H1 (cell line): ENCODE measurements at regions not wholly inside any gene's neighbourhood (a gene's known extent, or its start where the extent isn't known, plus 50 kb on each side); places are given as distances from the start of the nearest gene placed in this dataset.

ENCODE experiments used
- CTCF ChIA-PET: fragments of 300-600 bp; sonication (Branson Sonifier 250); formaldehyde crosslinking; loops from one replicate; lab custom pipeline; 2021; ENCODE audit not compliant: partially characterized antibody; lab: Charles Lee
- POLR2A ChIA-PET: fragments of 300-600 bp; sonication (Branson Sonifier 250); formaldehyde crosslinking; loops from one replicate; lab custom pipeline; 2021; ENCODE audit warnings: inconsistent platforms; ENCODE audit not compliant: partially characterized antibody; lab: Charles Lee
- DNase-seq, 2 experiments: peaks; one replicate each; pipeline versions ENCODE4 v3.0.0 to v3.0.0-alpha.2; 2010 to 2022; ENCODE audit warnings: low spot score in 2 of 2, low read depth in 1 of 2, mixed read lengths in 1 of 2
- FAIRE-seq: peaks from 2 replicates; lab custom pipeline; 2011; peaks lifted over from hg19 to GRCh38; lab: Jason Lieb, UNC
- H2AFZ ChIP-seq: 2 replicates; pipeline ENCODE4 v1.8.1; 2012; ENCODE audit warnings: low read length, inconsistent platforms
- H2AK5ac ChIP-seq: 2 replicates; pipeline ENCODE4 v1.6.1; 2013; ENCODE audit warnings: low read depth, low read length
- H2BK120ac ChIP-seq: replicated peaks from 2 replicates; pipeline ENCODE3; 2013; ENCODE audit warnings: low read depth, low read length, inconsistent platforms
- H2BK12ac ChIP-seq: 2 replicates; pipeline ENCODE4 v1.6.1; 2013; ENCODE audit warnings: low read depth, low read length
- H2BK15ac ChIP-seq: 2 replicates; pipeline ENCODE4 v1.6.1; 2013; ENCODE audit warnings: low read length
- H2BK20ac ChIP-seq: 2 replicates; pipeline ENCODE4 v1.6.1; 2013; ENCODE audit warnings: low read length
- H2BK5ac ChIP-seq: 2 replicates; pipeline ENCODE4 v1.6.1; 2013; ENCODE audit warnings: low read depth, low read length
- H3K14ac ChIP-seq: 2 replicates; pipeline ENCODE4 v1.6.1; 2013; ENCODE audit warnings: inconsistent platforms; ENCODE audit not compliant: insufficient read length
- H3K18ac ChIP-seq: 2 replicates; pipeline ENCODE4 v1.6.1; 2013; ENCODE audit warnings: low read length; ENCODE audit errors: extremely low read depth
- H3K23ac ChIP-seq: 2 replicates; pipeline ENCODE4 v1.6.1; 2013; ENCODE audit warnings: inconsistent platforms; ENCODE audit not compliant: insufficient read length
- H3K23me2 ChIP-seq: 2 replicates; pipeline ENCODE4 v1.6.1; 2013; ENCODE audit warnings: low read depth, low read length
- H3K27ac ChIP-seq: 2 replicates; pipeline ENCODE4 v1.6.1; 2011; ENCODE audit warnings: low read depth, low read length, inconsistent platforms
- H3K27me3 ChIP-seq, 4 experiments: replicated peaks in 1 of 4; 1 replicate in 1 of 4; 2 replicates in 3 of 4; pipeline versions ENCODE4 v1.6.1 to v1.8.1; 2011 to 2013; ENCODE audit warnings: low read length in 3 of 4, mild to moderate bottlenecking in 3 of 4, inconsistent platforms in 2 of 4, mixed read lengths in 2 of 4, moderate library complexity in 1 of 4; ENCODE audit not compliant: control insufficient read depth in 3 of 4, insufficient read depth in 3 of 4; ENCODE audit errors: extremely low read depth in 1 of 4
- H3K36me3 ChIP-seq, 4 experiments: 2 replicates each; pipeline versions ENCODE4 v1.6.1 to v1.8.1; 2011 to 2013; ENCODE audit warnings: mild to moderate bottlenecking in 4 of 4, low read length in 3 of 4, moderate library complexity in 2 of 4, control low read depth in 1 of 4, inconsistent platforms in 1 of 4; ENCODE audit not compliant: insufficient read depth in 4 of 4, control insufficient read depth in 2 of 4
- H3K4ac ChIP-seq: replicated peaks from 2 replicates; pipeline ENCODE3; 2013; ENCODE audit warnings: low read length, low read depth, mixed read lengths, inconsistent platforms; ENCODE audit not compliant: insufficient read length
- H3K4me1 ChIP-seq, 4 experiments: replicated peaks in 1 of 4; 1 replicate in 1 of 4; 2 replicates in 3 of 4; pipeline versions ENCODE4 v1.6.1 to v1.8.1; 2011 to 2013; ENCODE audit warnings: low read length in 3 of 4, inconsistent platforms in 2 of 4, mixed read lengths in 1 of 4; ENCODE audit not compliant: insufficient read depth in 4 of 4, control insufficient read depth in 3 of 4
- H3K4me2 ChIP-seq, 2 experiments: 2 replicates each; pipeline versions ENCODE4 v1.6.1 to v1.8.1; 2011 to 2013; ENCODE audit warnings: low read depth in 2 of 2, low read length in 2 of 2, control low read depth in 1 of 2, inconsistent platforms in 1 of 2, mild to moderate bottlenecking in 1 of 2; ENCODE audit not compliant: insufficient read depth in 1 of 2
- H3K4me3 ChIP-seq, 4 experiments: fragments of 200-600, 300-600 bp in 1 of 4; sonication (generic), shearing (Covaris generic), sonication (Bioruptor Twin) in 1 of 4; 2 replicates each; pipeline versions ENCODE4 v1.5.1 to v1.8.1; 2011 to 2016; ENCODE audit warnings: low read length in 4 of 4, low read depth in 3 of 4, control low read depth in 2 of 4, inconsistent platforms in 2 of 4, mild to moderate bottlenecking in 2 of 4, mixed read lengths in 1 of 4, moderate library complexity in 1 of 4; ENCODE audit not compliant: insufficient read depth in 2 of 4; ENCODE audit errors: extremely low read depth in 1 of 4
- H3K56ac ChIP-seq: replicated peaks from 2 replicates; pipeline ENCODE3; 2013; ENCODE audit warnings: low read depth, mild to moderate bottlenecking, mixed read lengths, low read length, inconsistent platforms; ENCODE audit not compliant: insufficient read length
- H3K79me1 ChIP-seq: 2 replicates; pipeline ENCODE4 v1.6.1; 2013; ENCODE audit warnings: low read depth, low read length, control low read depth
- H3K79me2 ChIP-seq, 2 experiments: 2 replicates each; pipeline versions ENCODE4 v1.6.1 to v1.8.1; 2012 to 2013; ENCODE audit warnings: low read length in 2 of 2, mild to moderate bottlenecking in 2 of 2, inconsistent platforms in 1 of 2; ENCODE audit not compliant: insufficient read depth in 2 of 2, control insufficient read depth in 1 of 2
- H3K9ac ChIP-seq, 4 experiments: replicated peaks in 1 of 4; 1 replicate in 1 of 4; 2 replicates in 3 of 4; pipeline versions ENCODE4 v1.6.1 to v1.8.1; 2011 to 2013; ENCODE audit warnings: low read depth in 3 of 4, low read length in 3 of 4, control low read depth in 2 of 4, mild to moderate bottlenecking in 2 of 4, moderate library complexity in 2 of 4, inconsistent platforms in 1 of 4; ENCODE audit errors: extremely low read depth in 1 of 4
- H3K9me3 ChIP-seq, 2 experiments: 2 replicates each; pipeline versions ENCODE4 v1.6.1 to v1.8.1; 2012 to 2013; ENCODE audit warnings: mild to moderate bottlenecking in 2 of 2, moderate library complexity in 2 of 2, control low read depth in 1 of 2, inconsistent platforms in 1 of 2, low read depth in 1 of 2, low read length in 1 of 2, mixed read lengths in 1 of 2; ENCODE audit not compliant: insufficient read depth in 2 of 2
- H4K20me1 ChIP-seq, 2 experiments: replicated peaks in 1 of 2; 2 replicates each; pipeline versions ENCODE3 to v1.8.1; 2011 to 2013; ENCODE audit warnings: inconsistent platforms in 2 of 2, low read length in 2 of 2, mild to moderate bottlenecking in 1 of 2; ENCODE audit not compliant: insufficient read depth in 2 of 2, control insufficient read depth in 1 of 2
- H4K5ac ChIP-seq: 2 replicates; pipeline ENCODE4 v1.6.1; 2013; ENCODE audit warnings: low read length, low read depth, mixed read lengths, inconsistent platforms; ENCODE audit not compliant: insufficient read length
- H4K8ac ChIP-seq: 2 replicates; pipeline ENCODE4 v1.8.0; 2013; ENCODE audit warnings: mild to moderate bottlenecking, moderate library complexity, low read length, inconsistent platforms; ENCODE audit not compliant: insufficient read depth; ENCODE audit errors: extremely low read depth
- H4K91ac ChIP-seq: replicated peaks from 2 replicates; pipeline ENCODE3; 2013; ENCODE audit warnings: low read length, mixed read lengths, inconsistent platforms; ENCODE audit not compliant: insufficient read length
- CBX5 ChIP-seq: fragments of 300-800, 300-1000 bp; sonication (generic); IDR thresholded peaks from 2 replicates; pipeline ENCODE4 v1.7.1; 2016; ENCODE audit warnings: antibody characterized with exemption, low read length, low read depth
- EZH2 ChIP-seq: fragments of 200-600 bp; sonication (generic); IDR thresholded peaks from 2 replicates; pipeline ENCODE4 v1.7.1; 2012; ENCODE audit warnings: low read depth, mild to moderate bottlenecking, moderate library complexity, low read length, inconsistent platforms; ENCODE audit not compliant: severe bottlenecking
- SAP30 ChIP-seq: fragments of 300-600 bp; sonication (generic); IDR thresholded peaks from 2 replicates; pipeline ENCODE4 v1.7.1; 2012; ENCODE audit warnings: low read length, moderate library complexity, mild to moderate bottlenecking, inconsistent platforms; ENCODE audit not compliant: insufficient read depth, insufficient replicate concordance
- SP2 ChIP-seq: IDR thresholded peaks from 2 replicates; pipeline ENCODE4 v1.6.1; 2012; ENCODE audit warnings: mild to moderate bottlenecking, low read length, inconsistent platforms
- USF2 ChIP-seq: IDR thresholded peaks from 2 replicates; pipeline ENCODE4 v1.6.1; 2011; ENCODE audit warnings: low read length, improper control_type of control experiment
- WGBS, 2 experiments: shearing (Covaris generic) in 1 of 2; methylation state at CpG; one replicate each; pipeline versions ENCODE4 v1.1.6 to v1.1.7; 2013 to 2015; ENCODE audit warnings: low lambda C conversion rate in 2 of 2, mixed read lengths in 2 of 2, inconsistent platforms in 1 of 2, low coverage in 1 of 2, missing lambda C conversion rate in 1 of 2; ENCODE audit not compliant: insufficient replicate concordance in 2 of 2, insufficient coverage in 1 of 2, insufficient read length in 1 of 2; ENCODE audit errors: extremely low coverage in 1 of 2, missing lambda C conversion rate in 1 of 2; 5-methylcytosine and 5-hydroxymethylcytosine counted together
- TF ChIP-seq, protein P1 (sequence below): IDR thresholded peaks from 2 replicates; pipeline ENCODE4 v1.6.1; 2012; ENCODE audit warnings: low read length, inconsistent platforms

GRCh38 chr22:48075604-48076003 lies 1313.2 kb downstream of the TBC1D22A start:
- Histone ChIP-seq H4K5ac (no peak overlapping the region), H2BK120ac (no peak overlapping the region), H3K4ac (peak overlapping the region; percentile 33), H2AFZ (no peak overlapping the region), H4K8ac (no peak overlapping the region; the same call in 1 of the 2 replicates), H3K9me3 (peaks cover 0 to 3% of the 10 kb centered on the region in 2 experiments; a peak in 1 of 4 replicates), H3K23me2 (peaks cover 3% of the 10 kb centered on the region; the same call in 1 of the 2 replicates), H2BK12ac (0 out of 2 replicates have a peak overlapping the region, but pooled peaks have one; percentile 89), H3K4me3 (no peak overlapping the region), H2AK5ac (no peak overlapping the region; the same call in 1 of the 2 replicates), H3K14ac (no peak overlapping the region), H2BK5ac (no peak overlapping the region), H3K79me1 (no peaks in the 10 kb centered on the region), H3K27ac (no peak overlapping the region), H3K4me2 (no peak overlapping the region), H2BK20ac (peak overlapping the region; percentile 94; the same call in 1 of the 2 replicates), H3K56ac (no peak overlapping the region), H3K27me3 (peaks cover 0 to 2% (median 0%) of the 10 kb centered on the region in 4 experiments; a peak in 1 of 7 replicates), H3K18ac (no peak overlapping the region), H3K4me1 (peaks cover 0 to 10% (median 6%) of the 10 kb centered on the region in 4 experiments; a peak in 4 of 7 replicates), H4K20me1 (no peaks in the 10 kb centered on the region), H2BK15ac (no peak overlapping the region), H3K79me2 (no peaks in the 10 kb centered on the region), H3K23ac (no peak overlapping the region), H3K36me3 (no peaks in the 10 kb centered on the region), H4K91ac (no peak overlapping the region), H3K9ac (no peak overlapping the region)
- ChIA-PET CTCF (no interaction called here), POLR2A (no interaction called here)
- DNase-seq (no peak), FAIRE-seq (no peak)
- WGBS, 2 experiments, result 95% methylated on average over 5 of the region's 5 CpGs; no CpG with 5 or more reads in 1 of the 2 experiments
- TF ChIP-seq CBX5 (no peak), SP2 (no peak), EZH2 (no peak), SAP30 (no peak), USF2 (no peak)
- TF ChIP-seq, protein P1, sequence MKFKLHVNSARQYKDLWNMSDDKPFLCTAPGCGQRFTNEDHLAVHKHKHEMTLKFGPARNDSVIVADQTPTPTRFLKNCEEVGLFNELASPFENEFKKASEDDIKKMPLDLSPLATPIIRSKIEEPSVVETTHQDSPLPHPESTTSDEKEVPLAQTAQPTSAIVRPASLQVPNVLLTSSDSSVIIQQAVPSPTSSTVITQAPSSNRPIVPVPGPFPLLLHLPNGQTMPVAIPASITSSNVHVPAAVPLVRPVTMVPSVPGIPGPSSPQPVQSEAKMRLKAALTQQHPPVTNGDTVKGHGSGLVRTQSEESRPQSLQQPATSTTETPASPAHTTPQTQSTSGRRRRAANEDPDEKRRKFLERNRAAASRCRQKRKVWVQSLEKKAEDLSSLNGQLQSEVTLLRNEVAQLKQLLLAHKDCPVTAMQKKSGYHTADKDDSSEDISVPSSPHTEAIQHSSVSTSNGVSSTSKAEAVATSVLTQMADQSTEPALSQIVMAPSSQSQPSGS, result no peak
